ENCODE measurements at regions not wholly inside any gene's neighbourhood (a gene's known extent, or its start where the extent isn't known, plus 50 kb on each side); places are given as distances from the start of the nearest gene placed in this dataset.

DNA sequence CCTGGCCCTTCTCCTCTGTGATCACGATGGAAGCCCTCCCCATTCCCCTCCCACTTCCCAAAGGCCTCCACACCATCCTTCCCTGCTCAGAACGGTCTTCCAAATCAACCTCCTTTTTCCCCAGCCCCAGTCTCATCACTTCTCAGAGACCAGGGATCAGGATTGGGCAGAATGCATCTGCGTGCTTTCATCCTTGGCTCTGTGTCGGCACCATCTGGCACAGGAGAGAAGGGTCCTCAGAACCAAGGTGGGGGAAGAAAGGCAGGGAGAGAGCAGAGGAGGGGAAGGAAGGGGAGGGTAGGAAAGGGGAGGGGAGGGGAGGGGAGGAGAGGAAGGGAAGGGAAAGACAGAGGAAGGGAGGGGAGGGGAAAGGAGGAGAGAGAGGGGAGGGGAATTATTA, 52.4 kb upstream of the FICD start:
- no peak for DNase-seq (ENCODE audit: low spot score in 2 of 2)
- WGBS, 2 donors: 41 to 62% methylated on average over 4 of the region's 4 CpGs
- no peak for TF ChIP-seq POLR2A (IDR thresholded peaks at IDR 0.05)
- TF ChIP-seq, protein P1, sequence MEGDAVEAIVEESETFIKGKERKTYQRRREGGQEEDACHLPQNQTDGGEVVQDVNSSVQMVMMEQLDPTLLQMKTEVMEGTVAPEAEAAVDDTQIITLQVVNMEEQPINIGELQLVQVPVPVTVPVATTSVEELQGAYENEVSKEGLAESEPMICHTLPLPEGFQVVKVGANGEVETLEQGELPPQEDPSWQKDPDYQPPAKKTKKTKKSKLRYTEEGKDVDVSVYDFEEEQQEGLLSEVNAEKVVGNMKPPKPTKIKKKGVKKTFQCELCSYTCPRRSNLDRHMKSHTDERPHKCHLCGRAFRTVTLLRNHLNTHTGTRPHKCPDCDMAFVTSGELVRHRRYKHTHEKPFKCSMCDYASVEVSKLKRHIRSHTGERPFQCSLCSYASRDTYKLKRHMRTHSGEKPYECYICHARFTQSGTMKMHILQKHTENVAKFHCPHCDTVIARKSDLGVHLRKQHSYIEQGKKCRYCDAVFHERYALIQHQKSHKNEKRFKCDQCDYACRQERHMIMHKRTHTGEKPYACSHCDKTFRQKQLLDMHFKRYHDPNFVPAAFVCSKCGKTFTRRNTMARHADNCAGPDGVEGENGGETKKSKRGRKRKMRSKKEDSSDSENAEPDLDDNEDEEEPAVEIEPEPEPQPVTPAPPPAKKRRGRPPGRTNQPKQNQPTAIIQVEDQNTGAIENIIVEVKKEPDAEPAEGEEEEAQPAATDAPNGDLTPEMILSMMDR (IDR thresholded peaks at IDR 0.05): no peak
- H3K4me3 ChIP-seq (ENCODE audit: low read depth, poor library complexity, severe bottlenecking): no peak overlapping the region
- intact Hi-C loops (cut with DNase I; ENCODE audit: low total_unique reads): no loop called here

DNA sequence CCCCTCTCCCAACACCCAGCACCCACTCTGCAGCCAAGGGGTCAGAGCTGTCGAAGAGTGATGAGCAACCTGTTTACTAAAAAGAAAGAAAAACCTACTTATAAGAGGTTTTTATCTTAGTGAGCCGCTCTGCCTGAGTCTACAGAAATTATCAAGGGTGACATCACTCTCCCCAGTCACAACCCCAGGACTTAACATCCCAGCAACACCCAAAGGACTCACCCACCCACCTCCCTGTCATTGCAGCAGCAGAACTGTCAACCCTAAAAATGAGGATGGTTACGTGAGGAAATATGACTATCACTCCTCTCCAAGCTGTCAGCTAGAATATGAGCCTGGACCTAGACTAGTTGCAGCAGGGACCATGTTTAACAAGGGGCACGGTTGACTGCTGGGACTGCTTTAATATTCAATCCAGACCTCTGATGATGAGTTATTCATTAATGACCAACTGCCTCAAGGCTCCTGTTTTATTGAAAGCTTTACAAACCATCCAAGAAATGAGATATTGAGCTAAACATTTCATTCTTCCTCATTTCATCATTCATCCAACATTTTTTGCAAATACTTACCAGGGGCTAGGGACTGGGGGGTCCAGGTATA, 53.9 kb upstream of the FICD start:
- 76 to 82% methylated on average over 4 of the region's 4 CpGs for WGBS, 2 donors
- DNase-seq (ENCODE audit: low spot score in 2 of 2): no peak
- no peak overlapping the region for H3K4me3 ChIP-seq (ENCODE audit: low read depth, poor library complexity, severe bottlenecking)
- no peak for TF ChIP-seq POLR2A (IDR thresholded peaks at IDR 0.05)
- TF ChIP-seq, protein P1 (IDR thresholded peaks at IDR 0.05): no peak
- intact Hi-C loops (cut with DNase I; ENCODE audit: low total_unique reads): no loop called here

DNA sequence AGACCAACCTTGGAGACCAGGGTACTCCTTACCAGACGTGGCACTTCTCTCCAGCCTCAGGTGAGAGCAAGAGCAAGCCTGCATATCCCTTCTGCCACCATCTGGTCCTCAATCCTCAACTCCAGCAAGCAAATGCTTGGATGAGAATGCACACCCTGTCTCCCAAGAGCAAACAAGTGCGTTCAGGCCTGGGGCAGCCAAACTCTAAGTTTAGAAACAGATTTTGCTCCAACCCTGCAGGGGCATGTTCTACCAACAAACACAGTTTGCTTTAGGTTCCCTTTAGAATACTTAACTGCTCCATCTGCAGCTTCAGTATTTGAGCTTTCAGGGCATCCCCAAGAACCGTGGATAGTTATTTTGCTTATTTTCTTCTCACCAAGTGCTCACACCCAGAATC, 55.9 kb upstream of the FICD start:
- no peak for DNase-seq (ENCODE audit: low spot score in 2 of 2)
- TF ChIP-seq, protein P1 (IDR thresholded peaks at IDR 0.05): no peak
- TF ChIP-seq POLR2A (IDR thresholded peaks at IDR 0.05): no peak
- 23 to 37% methylated on average over 3 of the region's 3 CpGs for WGBS, 2 donors
- intact Hi-C loops (cut with DNase I; ENCODE audit: low total_unique reads): no loop called here
- no peak overlapping the region for H3K4me3 ChIP-seq (ENCODE audit: low read depth, poor library complexity, severe bottlenecking)

DNA sequence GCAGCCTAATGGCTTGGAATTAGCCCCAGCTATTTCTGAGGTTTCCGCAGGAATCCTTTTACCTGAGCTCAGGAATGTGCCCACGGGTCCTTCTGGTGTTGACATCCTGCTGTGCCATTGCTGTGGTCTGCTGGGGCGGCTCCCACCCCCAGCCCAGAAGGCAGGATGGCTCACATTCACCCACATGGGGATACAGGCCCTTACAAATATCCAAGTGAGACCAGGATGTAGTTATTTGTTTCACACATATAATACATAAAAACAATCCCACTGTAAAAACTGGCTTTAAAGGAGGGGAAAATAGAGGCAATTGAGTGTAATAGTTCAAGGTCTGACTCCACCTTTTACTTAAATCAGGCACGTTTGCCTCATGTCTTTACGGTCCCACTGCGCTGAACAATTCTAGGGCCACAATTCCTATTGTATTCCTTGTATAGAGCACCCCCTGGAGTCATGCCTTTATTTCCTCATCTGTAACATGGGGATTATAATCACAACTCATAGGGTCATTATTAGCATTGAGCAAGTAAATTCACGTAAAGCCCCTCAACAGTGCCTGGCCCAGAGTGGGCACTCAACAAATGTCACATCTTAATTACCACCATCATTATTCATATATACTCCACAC, 57.2 kb upstream of the FICD start:
- no peak for DNase-seq (ENCODE audit: low spot score in 2 of 2)
- H3K4me3 ChIP-seq (ENCODE audit: low read depth, poor library complexity, severe bottlenecking): no peak overlapping the region
- TF ChIP-seq, protein P1 (IDR thresholded peaks at IDR 0.05): no peak
- TF ChIP-seq POLR2A (IDR thresholded peaks at IDR 0.05): no peak
- 43 to 51% methylated on average over 7 of the region's 7 CpGs for WGBS, 2 donors
- intact Hi-C loops (cut with DNase I; ENCODE audit: low total_unique reads): no loop called here

DNA sequence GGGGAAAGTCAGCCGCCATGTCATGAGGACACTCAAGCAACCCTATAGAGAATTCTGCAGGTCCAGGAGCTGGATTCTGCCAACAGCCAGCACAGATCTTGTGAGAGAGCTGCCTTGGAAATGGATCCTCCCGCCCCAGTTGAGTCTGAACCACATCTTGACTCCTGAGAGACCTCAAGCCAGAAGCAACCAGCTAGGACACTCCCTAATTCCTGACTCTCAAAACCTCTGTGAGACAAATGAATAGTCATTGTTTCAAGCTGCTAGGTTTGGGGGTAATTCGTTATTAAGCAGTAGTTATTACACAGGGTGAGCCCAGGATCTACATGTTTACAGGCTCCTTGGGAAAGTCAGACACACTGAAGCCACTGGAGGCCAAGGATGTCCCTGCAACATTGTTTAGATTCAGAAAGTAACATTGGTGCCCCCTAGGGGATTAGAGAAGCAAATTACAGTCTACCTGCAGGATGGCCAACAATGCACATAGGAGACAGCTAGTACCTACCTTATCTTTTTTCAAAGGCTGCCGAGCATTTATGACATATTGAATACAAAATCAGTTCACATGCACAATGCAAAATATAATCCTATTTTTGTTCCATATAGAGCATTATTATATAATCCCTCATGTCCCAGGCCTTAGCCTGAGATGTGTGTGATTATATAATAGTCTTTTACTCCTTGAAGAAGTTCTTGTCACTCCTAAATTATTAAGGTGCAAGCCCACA, 57.9 kb upstream of the FICD start:
- no peak overlapping the region for H3K4me3 ChIP-seq (ENCODE audit: low read depth, poor library complexity, severe bottlenecking)
- 55 to 70% methylated on average over 4 of the region's 4 CpGs for WGBS, 2 donors
- intact Hi-C loops (cut with DNase I; ENCODE audit: low total_unique reads): no loop called here
- peak in 1 of 2 donors; percentile 23 for DNase-seq (ENCODE audit: low spot score in 2 of 2)
- TF ChIP-seq POLR2A (IDR thresholded peaks at IDR 0.05): no peak
- TF ChIP-seq, protein P1 (IDR thresholded peaks at IDR 0.05): peak in 1 of 3 donors; percentile 63

All from lower leg skin (tissue), 4 donors.